Cardiac fibroblast (primary cell): ENCODE measurements at regions not wholly inside any gene's neighbourhood (a gene's known extent, or its start where the extent isn't known, plus 50 kb on each side); places are given as distances from the start of the nearest gene placed in this dataset.

Experiments used
- DNase-seq, 2 donors: peaks; one replicate each; pipeline versions ENCODE4 v3.0.0 to v3.0.0-alpha.2; 2010; ENCODE audit warnings: low read depth in 2 of 2
- H3K4me3 ChIP-seq, 2 donors: replicated peaks in 1 of 2; 1 replicate in 1 of 2; 2 replicates in 1 of 2; pipeline ENCODE4 v1.5.1; 2011; ENCODE audit warnings: low read depth in 2 of 2, low read length in 2 of 2, mild to moderate bottlenecking in 2 of 2, moderate library complexity in 1 of 2
- TF ChIP-seq, protein P1 (sequence below): IDR thresholded peaks from one replicate; pipeline ENCODE4 v1.5.1; 2011; ENCODE audit warnings: low read depth, mild to moderate bottlenecking, low read length, inconsistent platforms

DNA sequence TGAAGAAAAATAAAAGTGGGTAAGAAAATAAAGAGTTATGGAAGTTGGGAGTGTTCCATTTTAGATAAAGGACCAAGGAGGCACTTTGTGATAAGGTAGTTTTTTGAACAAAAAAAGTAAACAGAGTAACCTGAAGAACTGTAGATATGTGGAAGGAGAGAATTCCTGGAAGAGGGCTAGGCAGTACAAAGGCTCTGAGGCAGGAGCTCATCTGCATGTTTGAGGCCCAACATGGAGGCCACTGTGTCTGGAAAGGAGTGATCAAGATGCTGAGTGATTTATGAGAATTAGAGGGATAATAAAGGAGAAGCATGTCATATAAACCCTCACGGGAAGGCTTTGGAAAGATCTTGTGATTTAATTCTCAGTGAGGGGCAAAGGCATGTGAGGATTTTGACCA is 126.5 kb downstream of the DTWD1 start:
- no peak for DNase-seq

DNA sequence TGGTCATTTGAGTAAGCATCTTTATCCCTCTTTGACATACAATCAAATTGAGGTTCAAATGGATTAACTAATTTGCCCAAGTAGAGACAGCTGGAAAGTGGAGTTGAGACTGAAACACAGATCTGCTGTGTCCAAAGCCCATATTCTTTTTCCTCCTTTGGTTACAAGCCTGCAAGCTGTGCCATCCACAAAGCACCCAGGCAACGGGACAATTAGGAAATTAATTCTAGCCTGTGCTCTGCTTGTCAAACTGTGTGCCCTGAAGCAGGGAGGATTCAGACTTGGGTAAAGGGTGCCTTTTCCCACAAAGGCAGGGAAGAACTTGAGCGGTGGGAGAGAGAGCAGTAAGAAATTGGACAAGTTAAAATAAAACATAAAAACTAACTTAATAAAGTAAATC is 127.9 kb downstream of the DTWD1 start:
- TF ChIP-seq, protein P1, sequence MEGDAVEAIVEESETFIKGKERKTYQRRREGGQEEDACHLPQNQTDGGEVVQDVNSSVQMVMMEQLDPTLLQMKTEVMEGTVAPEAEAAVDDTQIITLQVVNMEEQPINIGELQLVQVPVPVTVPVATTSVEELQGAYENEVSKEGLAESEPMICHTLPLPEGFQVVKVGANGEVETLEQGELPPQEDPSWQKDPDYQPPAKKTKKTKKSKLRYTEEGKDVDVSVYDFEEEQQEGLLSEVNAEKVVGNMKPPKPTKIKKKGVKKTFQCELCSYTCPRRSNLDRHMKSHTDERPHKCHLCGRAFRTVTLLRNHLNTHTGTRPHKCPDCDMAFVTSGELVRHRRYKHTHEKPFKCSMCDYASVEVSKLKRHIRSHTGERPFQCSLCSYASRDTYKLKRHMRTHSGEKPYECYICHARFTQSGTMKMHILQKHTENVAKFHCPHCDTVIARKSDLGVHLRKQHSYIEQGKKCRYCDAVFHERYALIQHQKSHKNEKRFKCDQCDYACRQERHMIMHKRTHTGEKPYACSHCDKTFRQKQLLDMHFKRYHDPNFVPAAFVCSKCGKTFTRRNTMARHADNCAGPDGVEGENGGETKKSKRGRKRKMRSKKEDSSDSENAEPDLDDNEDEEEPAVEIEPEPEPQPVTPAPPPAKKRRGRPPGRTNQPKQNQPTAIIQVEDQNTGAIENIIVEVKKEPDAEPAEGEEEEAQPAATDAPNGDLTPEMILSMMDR = no peak
- no peak for DNase-seq
- no peak overlapping the region for H3K4me3 ChIP-seq

More for the DNA sequence above, 126.5 kb downstream of the DTWD1 start:
- no peak overlapping the region for H3K4me3 ChIP-seq
- TF ChIP-seq, protein P1 = no peak

DNA sequence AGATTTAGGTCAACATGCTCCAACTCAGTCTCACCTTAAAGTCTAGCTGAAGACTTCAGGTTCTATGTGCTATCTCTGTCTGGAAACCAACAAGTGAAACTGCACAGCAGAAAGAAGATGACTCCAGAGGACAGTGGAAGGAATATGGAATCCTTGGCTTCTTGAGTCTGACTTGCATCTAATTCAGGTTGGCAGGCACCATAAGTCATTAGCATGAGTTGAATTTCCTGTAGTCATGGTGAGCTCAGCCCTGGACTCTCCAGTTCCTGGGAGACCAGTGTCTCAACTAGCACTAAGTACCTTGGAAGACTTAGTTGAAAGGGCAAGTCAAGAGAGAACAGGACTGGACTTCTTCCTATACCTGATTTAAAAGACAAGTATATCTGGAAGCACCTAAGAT is 129.7 kb downstream of the DTWD1 start:
- TF ChIP-seq, protein P1 = no peak
- no peak for DNase-seq

DNA sequence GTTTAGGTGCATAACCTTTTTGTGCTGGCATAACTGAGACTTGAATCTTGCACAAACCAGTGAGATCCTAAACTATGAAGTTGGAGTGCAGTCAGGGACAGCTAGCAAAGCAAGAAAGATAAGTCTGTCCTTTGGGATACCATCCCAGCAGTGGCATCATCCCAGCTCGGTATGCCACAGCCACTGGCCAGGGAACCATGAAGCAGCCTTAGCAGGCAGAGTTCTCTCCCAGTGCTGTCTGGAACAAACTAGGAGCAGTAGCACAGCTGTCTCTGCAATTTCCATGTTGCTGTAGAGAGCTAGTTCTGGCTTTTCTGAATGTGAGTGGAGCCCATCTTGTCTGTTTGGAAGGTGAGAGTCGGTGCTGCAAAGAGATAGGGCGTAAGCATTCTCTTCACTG is 130.3 kb downstream of the DTWD1 start:
- TF ChIP-seq, protein P1 = no peak
- no peak overlapping the region for H3K4me3 ChIP-seq
- DNase-seq = no peak

More for the DNA sequence above, 129.7 kb downstream of the DTWD1 start:
- H3K4me3 ChIP-seq = no peak overlapping the region

DNA sequence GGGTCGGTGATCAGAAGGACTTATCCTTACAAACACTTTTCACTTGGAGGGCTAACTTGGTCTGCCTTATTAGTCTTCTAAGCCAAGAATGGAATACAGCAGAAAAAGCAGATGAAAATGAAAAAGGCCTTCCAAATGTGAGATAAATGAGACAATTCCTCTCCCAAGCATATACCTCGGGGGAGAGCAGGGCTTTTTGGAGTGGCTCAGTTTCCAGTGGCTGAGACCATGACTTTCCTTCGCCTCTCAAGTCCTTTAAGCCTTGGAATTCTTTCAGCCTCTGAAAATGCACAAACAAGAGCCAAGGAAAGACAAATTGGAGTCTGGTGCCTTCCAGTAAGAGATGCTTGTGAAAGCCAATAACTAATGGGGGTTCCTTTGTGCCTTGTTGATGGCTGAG is 130.9 kb downstream of the DTWD1 start:
- H3K4me3 ChIP-seq = no peak overlapping the region
- DNase-seq = no peak
- TF ChIP-seq, protein P1 = no peak

DNA sequence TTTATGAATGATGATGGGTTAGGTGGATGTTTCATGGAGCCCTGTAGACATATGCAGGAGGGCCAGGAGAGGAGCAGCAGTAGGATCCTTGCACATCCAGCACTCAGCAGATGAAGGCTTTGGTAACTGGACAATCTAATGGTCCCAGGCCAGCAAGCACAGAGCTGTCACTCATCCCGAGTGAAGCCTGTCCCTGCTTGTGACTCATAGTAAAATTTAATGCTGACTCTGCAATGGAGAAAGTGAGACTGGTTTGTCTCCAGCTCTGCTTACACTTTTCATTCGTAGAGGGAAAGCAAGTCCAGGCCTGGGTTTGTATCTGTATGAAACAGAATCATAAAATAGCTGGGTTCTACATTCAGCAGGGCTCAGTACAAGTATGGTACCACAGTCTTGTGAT is 131.7 kb downstream of the DTWD1 start:
- TF ChIP-seq, protein P1 = no peak
- DNase-seq = no peak
- H3K4me3 ChIP-seq = no peak overlapping the region

DNA sequence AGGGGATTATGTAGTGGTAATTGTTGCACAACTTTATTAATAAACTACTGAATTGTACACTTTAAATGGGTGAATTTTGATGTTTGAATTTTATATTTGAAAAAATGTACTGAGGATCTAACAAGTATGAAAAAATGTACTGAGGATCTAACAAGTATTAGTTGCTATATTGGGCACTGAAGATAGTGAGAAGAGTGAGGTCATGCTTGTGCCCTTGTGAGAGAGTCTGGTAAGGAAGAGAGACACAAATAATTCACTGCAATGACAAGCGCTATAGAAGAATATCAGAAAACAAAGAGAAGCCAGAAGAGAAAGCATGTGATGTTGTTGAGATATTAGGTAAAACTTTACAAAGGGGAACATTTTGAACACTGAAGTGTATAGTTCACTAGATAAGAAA is 137.6 kb downstream of the DTWD1 start:
- no peak overlapping the region for H3K4me3 ChIP-seq
- DNase-seq = no peak
- TF ChIP-seq, protein P1 = no peak
